Heart left ventricle (tissue), 16 donors: ENCODE measurements at regions not wholly inside any gene's neighbourhood (a gene's known extent, or its start where the extent isn't known, plus 50 kb on each side); places are given as distances from the start of the nearest gene placed in this dataset.

Experiments used
- ATAC-seq, 4 donors: fragments of 200-7000 bp; cut with Tn5 transposase; one replicate each; pipeline ENCODE4 v1.9.1; 2020 to 2022; ENCODE audit warnings: moderate library complexity in 4 of 4, mild to moderate bottlenecking in 3 of 4, moderate number of reproducible peaks in 1 of 4
- DNase-seq, 5 donors: peaks; one replicate each; pipeline ENCODE4 v3.0.0-alpha.2; 2020
- H3K27ac ChIP-seq, 12 donors: fragments of 200-600 bp; sonication (generic) in 4 of 12; one replicate each; pipeline versions ENCODE4 v1.5.0 to v1.8.0; 2016 to 2022; ENCODE audit warnings: mild to moderate bottlenecking in 2 of 12
- H3K27me3 ChIP-seq, 9 donors: fragments of 200-600 bp; sonication (generic) in 2 of 9; one replicate each; pipeline versions ENCODE4 v1.5.1 to v1.8.0; 2016 to 2022; ENCODE audit warnings: mild to moderate bottlenecking in 3 of 9
- H3K36me3 ChIP-seq, 9 donors: fragments of 200-600 bp; sonication (generic) in 2 of 9; one replicate each; pipeline versions ENCODE4 v1.5.0 to v1.8.0; 2018 to 2022; ENCODE audit warnings: mild to moderate bottlenecking in 2 of 9
- H3K4me1 ChIP-seq, 12 donors: fragments of 200-600 bp; sonication (generic) in 4 of 12; one replicate each; pipeline versions ENCODE4 v1.5.0 to v1.8.0; 2016 to 2022; ENCODE audit warnings: mild to moderate bottlenecking in 3 of 12
- H3K4me3 ChIP-seq, 12 donors: fragments of 200-600 bp; sonication (generic) in 4 of 12; one replicate each; pipeline versions ENCODE4 v1.5.0 to v1.8.0; 2017 to 2022; ENCODE audit warnings: mild to moderate bottlenecking in 9 of 12, moderate library complexity in 4 of 12
- H3K9me3 ChIP-seq, 12 donors: fragments of 200-600 bp; sonication (generic) in 4 of 12; one replicate each; pipeline versions ENCODE4 v1.5.0 to v1.8.0; 2016 to 2022; ENCODE audit warnings: mild to moderate bottlenecking in 1 of 12
- POLR2A ChIP-seq, 2 donors: fragments of 450-650 bp; IDR thresholded peaks; one replicate each; pipeline ENCODE4 v1.6.1; 2017; ENCODE audit warnings: antibody characterized with exemption in 2 of 2, mild to moderate bottlenecking in 2 of 2, moderate library complexity in 2 of 2
- WGBS, 4 donors: extraction: QIAGEN DNeasy Blood & Tissue Kit in 2 of 4; methylation state at CpG; one replicate each; pipeline versions ENCODE4 v1.1.5 to v1.1.7; 2013 to 2018; 5-methylcytosine and 5-hydroxymethylcytosine counted together
- intact Hi-C, 10 donors: fragments of 100-400 bp; cut with DNase I; formaldehyde crosslinking; loops; one replicate each; pipeline versions ENCODE4 v1.11.1 to v1.14.2; 2022
- TF ChIP-seq, protein P1 (sequence below), 12 donors: fragments of 200-600 bp; sonication (generic) in 4 of 12; IDR thresholded peaks; one replicate each; pipeline versions ENCODE4 v1.5.0 to v1.8.0; 2018 to 2022; ENCODE audit warnings: antibody characterized with exemption in 12 of 12, mild to moderate bottlenecking in 5 of 12
- donor health status: ischemic (EF 13 %, LVEDD 7.1; RV severe dilation, severe dysfunction).
- donor health status: healthy with polysubstance abuse.
- donor health status: DM: no; HTN: yes; CAD: no.
- donor health status: DM: no; HTN: no; CAD: no.
- donor health status: ischemic (EF 25% LVEDD 6.9; RV normal size, moderate dysfunction).
- donor health status: ischemic (EF 25% LVEDD 5.7; RV mildly dilated, moderate dysfunction).
- donor health status: healthy.
- donor health status: DM: yes; HTN: yes; CAD: no.
- donor health status: ischemic (EF 35%, LVEDD 5.7; RV mildly dilated, moderate dysfunction).
- donor health status: nonischemic (EF 11% LVEDD 7.7; RV severe dilation, severe dysfunction).
- donor health status: DM: yes; HTN: yes; CAD: no.
- donor health status: PGD.
- donor health status: ischemic (EF 29% LVEDD 5.4; RV normal size, mild dysfunction).
- donor health status: nonischemic (EF 23%, LVEDD 6.1; RV moderate dilation, normal function).

DNA sequence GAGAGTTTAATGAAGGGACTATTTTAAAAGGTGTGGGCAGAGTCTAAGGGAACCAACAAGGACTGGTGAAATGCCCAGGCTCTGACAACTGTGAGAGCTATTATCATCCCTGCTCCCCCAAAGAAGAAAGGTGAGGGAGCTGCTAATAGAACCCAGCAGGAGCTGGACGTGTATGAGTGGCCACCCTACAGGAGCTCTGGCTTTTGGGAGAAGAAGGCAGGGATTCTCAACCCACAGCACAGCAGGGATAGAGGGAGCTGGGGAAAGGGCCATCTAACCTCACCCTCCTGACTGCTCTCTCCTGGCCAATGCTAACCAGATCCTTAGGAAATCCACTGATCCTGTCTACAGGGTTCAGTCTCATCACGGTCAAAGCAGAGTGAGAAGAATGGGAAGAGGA, 57.1 kb downstream of the GRIN2B start:
- 35 to 57% (median 44%) methylated on average over 2 of the region's 2 CpGs for WGBS, 4 donors
- Histone ChIP-seq H3K27ac (no peak overlapping the region), H3K27me3 (peaks cover 0 to 16% (median 0%) of the 10 kb centered on the region in 9 donors), H3K4me3 (no peak overlapping the region), H3K4me1 (no peaks in the 10 kb centered on the region), H3K36me3 (no peaks in the 10 kb centered on the region), H3K9me3 (no peaks in the 10 kb centered on the region)
- ATAC-seq, result no peak
- no peak for DNase-seq
- no peak for TF ChIP-seq POLR2A (IDR thresholded peaks at IDR 0.05)
- intact Hi-C loops, result no loop called here

DNA sequence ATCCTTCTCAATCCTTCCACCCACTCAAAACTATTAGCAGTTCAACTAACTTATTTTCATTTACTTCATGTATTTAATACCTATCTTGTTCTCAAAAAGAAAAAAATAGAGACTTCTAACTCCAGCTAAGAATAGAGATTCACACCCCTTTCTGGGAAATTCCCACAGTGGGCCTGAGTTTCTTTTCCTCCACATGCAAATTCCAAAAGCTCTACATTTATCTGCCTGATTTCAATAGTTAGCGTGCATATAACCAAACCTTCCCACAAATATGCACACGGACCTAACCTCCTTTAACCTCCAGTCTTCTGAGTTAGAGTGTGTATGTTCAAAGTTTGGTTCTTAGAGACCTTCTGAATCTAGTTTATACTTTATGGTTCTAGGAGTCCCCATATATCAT, 62.5 kb downstream of the GRIN2B start:
- intact Hi-C loops, result no loop called here
- Histone ChIP-seq H3K27me3 (no peaks in the 10 kb centered on the region), H3K4me3 (no peak overlapping the region), H3K36me3 (no peaks in the 10 kb centered on the region), H3K9me3 (no peaks in the 10 kb centered on the region), H3K27ac (no peak overlapping the region), H3K4me1 (no peaks in the 10 kb centered on the region)
- ATAC-seq (no peak), DNase-seq (no peak)
- WGBS, 4 donors, result 33 to 40% (median 37%) methylated on average over 2 of the region's 2 CpGs
- TF ChIP-seq, protein P1, sequence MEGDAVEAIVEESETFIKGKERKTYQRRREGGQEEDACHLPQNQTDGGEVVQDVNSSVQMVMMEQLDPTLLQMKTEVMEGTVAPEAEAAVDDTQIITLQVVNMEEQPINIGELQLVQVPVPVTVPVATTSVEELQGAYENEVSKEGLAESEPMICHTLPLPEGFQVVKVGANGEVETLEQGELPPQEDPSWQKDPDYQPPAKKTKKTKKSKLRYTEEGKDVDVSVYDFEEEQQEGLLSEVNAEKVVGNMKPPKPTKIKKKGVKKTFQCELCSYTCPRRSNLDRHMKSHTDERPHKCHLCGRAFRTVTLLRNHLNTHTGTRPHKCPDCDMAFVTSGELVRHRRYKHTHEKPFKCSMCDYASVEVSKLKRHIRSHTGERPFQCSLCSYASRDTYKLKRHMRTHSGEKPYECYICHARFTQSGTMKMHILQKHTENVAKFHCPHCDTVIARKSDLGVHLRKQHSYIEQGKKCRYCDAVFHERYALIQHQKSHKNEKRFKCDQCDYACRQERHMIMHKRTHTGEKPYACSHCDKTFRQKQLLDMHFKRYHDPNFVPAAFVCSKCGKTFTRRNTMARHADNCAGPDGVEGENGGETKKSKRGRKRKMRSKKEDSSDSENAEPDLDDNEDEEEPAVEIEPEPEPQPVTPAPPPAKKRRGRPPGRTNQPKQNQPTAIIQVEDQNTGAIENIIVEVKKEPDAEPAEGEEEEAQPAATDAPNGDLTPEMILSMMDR (IDR thresholded peaks at IDR 0.05), result no peak
- TF ChIP-seq POLR2A (IDR thresholded peaks at IDR 0.05), result no peak

DNA sequence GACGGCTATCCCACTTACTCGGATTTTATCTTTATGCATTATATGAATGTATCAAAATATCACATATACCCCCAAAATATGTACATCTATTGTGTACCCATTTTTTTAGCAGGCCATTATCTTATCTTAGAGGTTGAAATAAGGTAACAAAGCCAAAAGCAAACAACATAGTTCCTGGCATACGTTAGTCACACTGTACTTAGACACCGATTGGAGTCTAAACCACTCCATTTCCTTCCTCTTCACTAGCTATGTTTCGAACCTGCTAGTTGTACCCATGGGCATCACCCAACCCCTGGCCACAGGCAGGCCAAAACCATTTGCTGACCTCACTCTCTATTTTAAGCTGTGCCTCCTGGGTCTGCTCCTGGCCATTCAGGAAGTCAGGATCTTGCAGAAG, 66.3 kb downstream of the GRIN2B start:
- Histone ChIP-seq H3K27me3 (no peaks in the 10 kb centered on the region), H3K36me3 (no peaks in the 10 kb centered on the region), H3K4me1 (no peaks in the 10 kb centered on the region), H3K27ac (no peak overlapping the region), H3K4me3 (no peak overlapping the region), H3K9me3 (no peaks in the 10 kb centered on the region)
- no peak for TF ChIP-seq POLR2A (IDR thresholded peaks at IDR 0.05)
- TF ChIP-seq, protein P1 (IDR thresholded peaks at IDR 0.05), result no peak
- DNase-seq, result no peak
- ATAC-seq, result no peak
- 54 to 67% (median 61%) methylated on average over 5 of the region's 5 CpGs for WGBS, 4 donors
- intact Hi-C loops, result no loop called here

DNA sequence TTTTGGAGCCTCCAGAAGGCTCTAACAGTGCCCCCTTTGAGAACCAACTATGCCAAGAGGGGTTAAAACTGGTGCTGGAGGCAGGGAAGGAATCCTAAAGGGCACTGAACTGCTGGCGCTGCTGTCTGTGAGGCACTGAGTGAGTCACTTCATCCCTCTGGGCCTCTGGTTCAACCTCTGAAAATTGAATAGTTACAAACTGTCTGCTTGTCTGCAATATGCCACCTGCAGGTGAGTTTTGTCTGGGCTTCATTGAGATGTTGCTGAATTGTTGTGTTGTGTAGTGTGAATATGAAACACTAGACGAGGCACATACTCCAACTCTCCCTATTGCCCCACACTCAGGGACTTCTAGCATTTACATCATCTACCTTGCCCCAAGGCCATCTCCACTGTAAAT, 68.0 kb downstream of the GRIN2B start:
- DNase-seq (no peak), ATAC-seq (no peak)
- no peaks in the 10 kb centered on the region for H3K36me3 ChIP-seq

More for the DNA sequence above, 68.0 kb downstream of the GRIN2B start:
- no peak overlapping the region for H3K4me3 ChIP-seq
- H3K27me3 ChIP-seq, result no peaks in the 10 kb centered on the region
- TF ChIP-seq POLR2A (IDR thresholded peaks at IDR 0.05), result no peak
- TF ChIP-seq, protein P1 (IDR thresholded peaks at IDR 0.05), result no peak
- no peaks in the 10 kb centered on the region for H3K9me3 ChIP-seq
- H3K4me1 ChIP-seq, result no peaks in the 10 kb centered on the region
- 68 to 83% (median 73%) methylated on average over 2 of the region's 2 CpGs for WGBS, 4 donors
- intact Hi-C loops, result no loop called here
- no peak overlapping the region for H3K27ac ChIP-seq
